B cell (primary cell): ENCODE measurements at regions not wholly inside any gene's neighbourhood (a gene's known extent, or its start where the extent isn't known, plus 50 kb on each side); places are given as distances from the start of the nearest gene placed in this dataset.

Experiments
- EZH2 ChIP-seq: IDR thresholded peaks from 2 replicates; pipeline ENCODE4 v1.6.1; 2012; ENCODE audit warnings: borderline replicate concordance, low read depth, mild to moderate bottlenecking, moderate library complexity, low read length; ENCODE audit not compliant: insufficient read depth, poor library complexity, severe bottlenecking
- TF ChIP-seq, protein P1 (sequence below): fragments of 200-600 bp; IDR thresholded peaks from one replicate; pipeline ENCODE4 v1.8.0; 2022; ENCODE audit warnings: antibody characterized with exemption, mild to moderate bottlenecking

DNA sequence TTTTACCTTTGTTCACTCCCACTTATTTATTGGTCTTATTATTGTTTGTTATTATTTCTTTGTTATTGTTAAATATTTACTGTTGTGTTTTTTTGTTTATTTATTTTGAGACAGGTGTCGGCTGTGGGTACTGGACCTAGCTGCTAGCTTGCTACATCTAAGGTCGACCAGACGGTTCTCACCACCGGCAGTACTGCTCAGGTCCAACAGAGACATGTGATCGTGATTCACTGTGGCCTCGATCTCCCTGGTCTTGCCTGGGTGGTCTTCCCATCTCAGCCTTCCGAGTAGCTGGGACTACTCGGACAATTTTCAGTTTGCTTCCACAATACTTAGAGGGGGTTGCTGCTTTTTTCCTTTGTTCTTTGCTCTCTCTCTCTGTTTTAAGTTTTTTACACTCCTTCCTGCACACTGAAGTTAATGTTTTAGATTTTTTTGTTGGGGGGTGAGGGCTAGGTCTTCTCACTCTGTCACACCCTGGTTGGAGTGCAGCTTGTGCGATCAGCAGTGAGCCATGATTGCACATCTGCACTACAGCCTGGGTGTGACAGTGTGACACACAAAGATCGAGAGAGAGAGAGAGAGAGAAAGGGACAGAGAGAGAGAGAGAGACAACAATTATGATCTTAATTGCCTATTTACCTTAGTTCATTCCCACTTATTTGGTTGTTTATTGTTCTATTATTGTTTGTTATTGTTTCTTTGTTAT is 1432.4 kb downstream of the UQCRFS1 start:
- no peak for TF ChIP-seq EZH2
- TF ChIP-seq, protein P1, sequence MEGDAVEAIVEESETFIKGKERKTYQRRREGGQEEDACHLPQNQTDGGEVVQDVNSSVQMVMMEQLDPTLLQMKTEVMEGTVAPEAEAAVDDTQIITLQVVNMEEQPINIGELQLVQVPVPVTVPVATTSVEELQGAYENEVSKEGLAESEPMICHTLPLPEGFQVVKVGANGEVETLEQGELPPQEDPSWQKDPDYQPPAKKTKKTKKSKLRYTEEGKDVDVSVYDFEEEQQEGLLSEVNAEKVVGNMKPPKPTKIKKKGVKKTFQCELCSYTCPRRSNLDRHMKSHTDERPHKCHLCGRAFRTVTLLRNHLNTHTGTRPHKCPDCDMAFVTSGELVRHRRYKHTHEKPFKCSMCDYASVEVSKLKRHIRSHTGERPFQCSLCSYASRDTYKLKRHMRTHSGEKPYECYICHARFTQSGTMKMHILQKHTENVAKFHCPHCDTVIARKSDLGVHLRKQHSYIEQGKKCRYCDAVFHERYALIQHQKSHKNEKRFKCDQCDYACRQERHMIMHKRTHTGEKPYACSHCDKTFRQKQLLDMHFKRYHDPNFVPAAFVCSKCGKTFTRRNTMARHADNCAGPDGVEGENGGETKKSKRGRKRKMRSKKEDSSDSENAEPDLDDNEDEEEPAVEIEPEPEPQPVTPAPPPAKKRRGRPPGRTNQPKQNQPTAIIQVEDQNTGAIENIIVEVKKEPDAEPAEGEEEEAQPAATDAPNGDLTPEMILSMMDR: no peak
